H1 (cell line): ENCODE measurements at regions not wholly inside any gene's neighbourhood (a gene's known extent, or its start where the extent isn't known, plus 50 kb on each side); places are given as distances from the start of the nearest gene placed in this dataset.

ENCODE experiments used
- RNF2 ChIP-seq: fragments of 200-900, 300-1000 bp; sonication (generic); IDR thresholded peaks from 2 replicates; pipeline ENCODE4 v1.7.1; 2016; ENCODE audit warnings: borderline replicate concordance, low read depth, mild to moderate bottlenecking, antibody characterized with exemption, low read length; ENCODE audit not compliant: poor library complexity, severe bottlenecking; ENCODE audit errors: missing control alignments

GRCh38 chr14:25884657-25885056, 713.2 kb downstream of the NOVA1 start (continued):
- TF ChIP-seq RNF2: no peak
